ENCODE measurements at regions not wholly inside any gene's neighbourhood (a gene's known extent, or its start where the extent isn't known, plus 50 kb on each side); places are given as distances from the start of the nearest gene placed in this dataset.

DNA sequence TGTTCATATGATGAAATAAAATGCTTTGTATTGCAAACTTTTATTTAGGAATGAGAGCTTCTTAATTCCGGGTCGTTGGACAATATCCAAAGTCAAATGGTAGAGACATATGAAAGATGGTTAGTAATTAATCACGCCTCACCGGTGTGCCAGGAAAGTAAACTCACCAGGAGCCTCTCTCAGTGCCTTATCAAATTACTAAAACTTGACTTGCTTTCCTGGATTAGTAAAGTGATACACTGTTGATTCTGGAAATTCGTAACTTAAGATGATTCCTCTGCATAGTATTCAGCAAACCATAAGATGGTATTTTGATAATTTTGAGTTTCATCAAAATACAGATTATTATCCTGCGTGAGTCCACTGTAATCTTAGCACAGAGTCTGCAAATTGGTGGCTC, 115.2 kb downstream of the PAX1 start:
- no peak for DNase-seq

DNA sequence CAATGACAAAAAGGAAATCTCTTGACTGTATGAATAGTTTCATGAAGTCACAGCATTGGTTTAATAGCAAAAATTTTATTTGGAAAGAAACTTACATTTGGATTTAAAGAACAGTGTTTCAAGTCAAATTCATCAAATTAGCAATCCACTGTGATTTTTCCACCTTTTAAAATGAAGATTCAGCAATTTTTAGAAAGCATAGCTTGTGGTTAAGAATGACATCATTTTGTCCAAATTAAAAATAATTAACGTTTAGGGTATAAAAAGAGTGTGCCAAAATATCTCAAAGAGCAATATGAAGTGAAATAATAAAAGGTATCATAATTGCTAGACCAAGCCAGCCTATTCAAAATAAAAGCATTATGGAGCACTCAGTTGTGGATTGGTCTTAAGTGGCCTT, 114.6 kb downstream of the PAX1 start:
- DNase-seq: no peak

DNA sequence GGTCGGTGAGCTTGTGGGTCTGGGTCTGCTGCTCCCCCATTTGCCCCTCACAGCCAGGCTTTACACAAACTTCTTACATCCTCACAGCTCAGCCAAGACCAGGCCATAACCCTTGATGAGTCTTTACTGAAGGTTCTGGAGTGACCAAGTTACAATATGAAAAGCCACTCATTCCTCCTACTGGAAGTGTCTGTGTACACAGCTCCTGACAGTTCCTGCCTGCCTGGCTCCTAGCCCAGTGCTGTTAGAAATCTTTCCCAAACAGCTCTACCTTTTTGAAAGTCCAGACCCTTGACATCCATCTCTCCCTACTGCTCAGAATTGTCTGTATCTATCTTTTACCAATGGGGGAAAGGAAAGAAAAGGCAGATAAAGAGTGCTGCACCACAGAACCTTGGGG, 106.9 kb downstream of the PAX1 start:
- no peak for DNase-seq

DNA sequence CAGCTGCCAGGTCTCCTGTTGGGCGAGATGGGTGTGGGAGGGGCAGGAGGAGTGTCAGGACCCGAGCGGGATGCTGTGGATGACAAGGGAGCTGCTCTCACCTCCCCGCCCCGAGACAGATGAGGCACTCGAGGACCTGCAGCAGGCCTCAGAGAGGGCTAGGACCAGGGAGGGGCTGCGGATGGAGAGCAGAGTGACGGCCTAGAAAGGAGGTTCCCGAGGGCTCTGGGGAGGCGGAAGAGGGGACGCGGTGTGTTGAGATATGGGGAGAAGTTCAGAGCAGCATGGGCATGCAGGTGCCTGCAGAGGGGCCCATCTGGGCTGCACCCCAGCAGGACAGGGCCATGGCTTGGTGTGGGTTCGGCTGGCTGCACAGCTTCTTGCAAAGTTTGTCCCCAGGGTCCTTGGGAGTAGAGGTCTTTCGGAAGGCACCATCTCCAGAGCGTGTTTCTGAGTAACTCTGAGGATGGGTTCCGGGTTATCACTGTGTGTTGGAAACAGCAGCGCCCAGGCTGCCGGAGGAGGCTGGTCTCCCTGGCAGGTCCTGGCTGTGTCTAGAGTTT, 104.6 kb downstream of the PAX1 start:
- no peak for DNase-seq

DNA sequence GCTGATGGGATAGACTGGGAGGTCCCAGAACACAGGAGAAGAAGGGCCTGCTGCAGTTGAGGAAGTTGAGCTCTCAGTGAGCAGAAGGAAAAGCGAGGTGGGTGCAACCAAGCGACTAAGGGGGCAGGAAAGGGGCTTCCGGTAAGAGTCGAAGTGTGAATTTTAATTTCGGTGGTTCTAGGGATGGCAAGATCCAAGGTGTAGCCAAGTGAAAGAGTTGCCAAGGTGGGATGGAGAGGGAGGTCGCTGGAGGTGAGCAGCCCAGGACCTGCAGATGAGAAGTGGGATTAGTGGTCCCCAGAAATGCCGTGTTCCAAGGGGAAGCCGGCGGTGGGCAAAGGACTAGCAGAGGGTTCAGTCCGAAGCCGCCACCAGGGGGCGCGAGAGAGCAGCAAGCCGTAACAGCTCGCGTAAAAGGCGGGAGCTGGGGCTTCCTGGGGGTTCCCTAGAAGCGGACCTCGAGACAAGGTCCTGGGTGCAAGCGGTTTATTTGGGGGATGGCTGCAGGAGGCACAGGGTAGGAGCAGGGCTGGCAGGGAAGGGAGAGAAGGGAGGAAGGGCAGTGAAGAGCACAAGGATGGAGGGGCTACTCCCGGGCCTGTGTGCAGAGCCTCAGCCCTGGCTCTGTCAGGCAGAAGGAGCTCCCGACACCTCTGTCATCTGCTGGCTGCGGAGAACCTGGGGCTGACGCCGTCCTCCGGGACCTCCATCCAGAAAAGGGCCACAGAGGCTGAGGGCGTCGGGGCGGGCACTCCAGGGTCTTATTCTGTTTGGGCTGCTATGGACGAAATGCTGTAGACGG, 103.6 kb downstream of the PAX1 start:
- DNase-seq: peak; percentile 3

DNA sequence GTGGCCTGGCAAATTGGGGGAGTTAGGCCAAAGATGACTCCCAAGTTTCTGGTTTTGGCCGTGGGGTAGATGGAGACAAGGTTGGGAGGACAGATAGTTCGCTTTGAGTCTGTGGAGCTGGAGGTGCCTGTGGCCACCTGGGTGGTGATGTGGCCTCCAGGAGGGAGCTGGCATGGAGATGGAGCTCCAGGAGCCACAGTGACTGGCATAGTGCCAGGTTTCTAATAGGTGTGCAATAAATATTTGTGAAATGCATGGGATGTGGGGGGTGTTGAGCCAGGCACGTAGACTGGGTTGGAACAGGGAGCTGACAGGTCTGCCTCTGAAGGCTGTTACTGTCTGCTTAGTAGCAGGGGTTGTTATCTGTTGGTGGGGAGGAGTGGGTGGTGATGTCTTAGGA, 102.7 kb downstream of the PAX1 start:
- no peak for DNase-seq

DNA sequence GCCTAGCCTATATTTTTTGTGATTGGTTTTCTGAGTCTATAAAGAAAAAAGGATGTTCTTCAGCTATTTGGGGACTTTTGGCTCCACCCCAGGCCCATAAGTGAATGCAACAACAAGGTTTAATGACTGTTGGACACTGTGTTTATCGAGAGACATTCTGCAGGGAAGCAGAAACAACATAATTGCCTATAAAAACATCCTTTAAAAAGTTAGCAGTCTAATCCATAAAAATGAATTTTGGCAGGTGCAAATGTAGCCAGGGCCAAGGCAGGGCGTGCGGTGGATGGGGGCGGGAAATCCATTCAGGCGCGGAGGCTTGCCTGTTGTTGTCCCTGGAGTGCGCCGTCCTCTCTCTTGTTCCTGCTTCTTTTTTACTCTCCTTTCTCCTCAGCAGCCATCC, 99.3 kb downstream of the PAX1 start:
- no peak for DNase-seq

DNA sequence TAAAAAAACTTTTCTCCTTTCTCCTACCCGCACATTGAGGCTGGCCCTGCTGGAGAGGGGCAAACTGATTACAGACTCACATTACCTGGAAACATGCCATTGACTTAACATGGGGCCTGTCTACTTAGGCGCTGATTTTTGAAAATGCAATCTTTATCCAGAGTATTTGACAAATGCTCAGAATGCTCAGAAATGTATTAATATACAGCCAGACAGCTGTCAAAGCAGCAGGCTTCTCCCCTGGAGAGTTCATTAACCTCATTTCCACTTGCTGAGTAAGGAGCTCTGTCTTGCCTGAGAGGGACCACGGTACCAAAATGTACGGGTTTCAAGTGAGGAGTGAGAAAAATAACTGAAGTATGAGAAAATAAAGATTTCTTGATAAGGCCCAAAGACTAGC, 95.7 kb downstream of the PAX1 start:
- no peak for DNase-seq

DNA sequence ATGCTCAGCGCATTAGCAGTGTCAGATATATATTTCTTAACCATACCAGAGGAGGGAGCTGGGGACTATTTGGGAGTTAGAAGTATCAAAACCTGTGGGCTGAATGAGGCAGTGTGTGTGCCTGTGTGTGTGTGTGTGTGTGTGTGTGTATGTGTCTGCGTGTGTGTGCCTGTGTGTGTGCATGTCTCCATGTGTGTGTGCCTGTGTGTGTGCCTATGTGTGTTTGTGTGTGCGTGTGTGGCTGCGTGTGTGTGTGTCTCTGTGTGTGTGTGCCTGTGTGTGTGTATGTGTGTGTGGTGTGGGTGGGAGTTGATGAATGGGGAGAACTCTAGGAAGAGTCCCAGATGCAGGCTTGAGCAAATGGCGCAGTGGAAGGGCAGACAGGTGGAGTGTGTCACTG, 92.9 kb downstream of the PAX1 start:
- DNase-seq: no peak

DNA sequence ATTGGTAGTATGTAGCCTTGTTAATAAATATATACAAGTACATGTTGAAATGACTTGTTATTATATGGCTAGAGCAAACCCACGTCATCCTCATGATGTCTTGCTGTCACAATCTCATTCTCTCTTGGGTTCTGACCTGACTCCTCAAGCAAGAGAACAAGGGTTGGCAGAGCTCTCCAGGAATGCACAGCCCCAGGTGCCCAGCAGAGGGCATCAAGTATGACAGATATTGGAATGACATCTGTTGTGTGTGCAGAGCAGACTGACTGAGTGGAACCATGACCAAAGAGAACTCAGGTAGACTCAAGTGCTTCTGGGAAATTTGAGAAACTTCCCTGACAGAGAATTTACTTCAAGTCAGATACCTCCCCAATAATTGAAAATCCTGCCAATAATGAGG, 90.6 kb downstream of the PAX1 start:
- no peak for DNase-seq

DNA sequence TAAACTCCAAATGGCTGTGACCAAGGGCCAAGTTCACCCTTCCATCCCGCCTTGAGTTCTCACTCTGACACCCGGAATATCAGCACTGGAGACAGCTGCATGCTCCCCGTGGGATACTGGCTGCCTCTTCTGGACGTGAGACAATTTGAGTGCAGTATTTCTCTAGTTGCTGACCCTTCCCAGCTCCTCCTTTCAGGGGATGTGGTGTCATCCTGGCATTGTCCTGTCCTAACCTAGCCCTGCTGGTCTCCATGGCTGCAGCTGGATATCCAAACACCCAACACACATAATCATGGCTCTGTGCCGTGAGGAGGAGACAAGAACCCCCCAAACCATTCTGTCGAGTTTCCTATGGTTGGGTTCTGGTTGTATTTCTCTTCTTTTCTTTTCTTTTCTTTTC, 82.6 kb downstream of the PAX1 start:
- no peak for DNase-seq

DNA sequence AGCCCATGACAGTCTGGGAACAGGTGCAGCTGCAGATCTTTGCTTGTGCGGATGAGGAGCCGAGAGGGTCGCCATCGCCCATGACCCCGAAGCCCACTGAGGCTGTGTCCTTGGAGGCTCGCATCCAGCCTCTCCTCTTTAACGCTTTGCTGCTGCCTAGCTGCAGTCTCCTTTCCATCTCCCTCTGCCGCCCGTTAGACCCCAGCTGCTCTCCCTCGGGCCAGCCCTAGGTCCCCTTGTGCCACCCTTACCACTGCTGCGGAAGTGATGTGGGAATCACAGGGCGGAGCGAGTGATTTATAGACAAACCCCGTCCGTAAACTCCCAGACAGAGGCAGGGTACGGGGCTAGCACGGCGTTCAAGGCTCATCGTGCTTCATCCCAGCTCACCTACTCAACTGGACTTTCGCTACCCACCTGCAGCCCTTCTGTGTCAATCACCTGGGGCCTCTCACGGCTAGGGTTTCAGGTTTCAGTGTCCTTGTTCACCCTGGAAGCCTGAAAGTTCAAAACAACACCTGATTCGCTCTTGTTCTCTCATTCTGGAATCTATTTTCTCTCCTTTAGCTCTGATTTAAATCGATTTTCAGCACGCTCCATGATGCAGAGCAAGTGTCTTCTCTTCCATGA, 76.1 kb downstream of the PAX1 start:
- DNase-seq: no peak

DNA sequence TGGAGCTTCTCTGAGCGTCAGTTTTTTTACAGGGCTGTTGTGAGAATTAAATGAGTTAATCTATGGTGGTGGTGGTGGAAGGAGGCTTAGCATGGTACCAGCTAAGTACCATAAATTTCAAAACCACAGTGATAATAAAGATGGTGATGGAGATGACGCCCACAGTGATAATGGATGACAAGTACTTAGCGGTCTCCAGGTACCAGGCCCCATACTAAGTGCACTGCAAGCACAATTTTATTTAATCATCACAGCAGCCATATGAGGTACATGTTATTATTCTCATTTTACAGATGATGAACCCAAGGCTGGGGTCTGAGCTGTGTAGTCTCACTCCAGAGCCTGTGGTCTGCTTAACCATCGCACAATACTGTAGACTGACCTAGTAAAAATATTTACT, 75.1 kb downstream of the PAX1 start:
- DNase-seq: no peak
